HFF-Myc (cell line): ENCODE measurements at regions not wholly inside any gene's neighbourhood (a gene's known extent, or its start where the extent isn't known, plus 50 kb on each side); places are given as distances from the start of the nearest gene placed in this dataset.
A peak's percentile ranks its signal among the peaks of the same experiment; 100 is the strongest.
"Not testable (repeated sequence)": the region's sequence is repeated elsewhere in the genome, so short reads cannot be mapped to it uniquely, and the experiment has no call there.

Experiments used
- DNase-seq: peaks from one replicate; pipeline ENCODE4 v3.0.0-alpha.2; 2011; ENCODE audit warnings: low read depth; ENCODE audit errors: extremely low read depth
- H3K4me3 ChIP-seq: replicated peaks from 2 replicates; pipeline ENCODE4 v1.5.1; 2011; ENCODE audit warnings: low read depth, mild to moderate bottlenecking, control low read depth, low read length
- TF ChIP-seq, protein P1 (sequence below): IDR thresholded peaks from 2 replicates; pipeline ENCODE4 v1.5.1; 2012; ENCODE audit warnings: mild to moderate bottlenecking, low read depth, low read length, control low read depth; ENCODE audit errors: missing control alignments

DNA sequence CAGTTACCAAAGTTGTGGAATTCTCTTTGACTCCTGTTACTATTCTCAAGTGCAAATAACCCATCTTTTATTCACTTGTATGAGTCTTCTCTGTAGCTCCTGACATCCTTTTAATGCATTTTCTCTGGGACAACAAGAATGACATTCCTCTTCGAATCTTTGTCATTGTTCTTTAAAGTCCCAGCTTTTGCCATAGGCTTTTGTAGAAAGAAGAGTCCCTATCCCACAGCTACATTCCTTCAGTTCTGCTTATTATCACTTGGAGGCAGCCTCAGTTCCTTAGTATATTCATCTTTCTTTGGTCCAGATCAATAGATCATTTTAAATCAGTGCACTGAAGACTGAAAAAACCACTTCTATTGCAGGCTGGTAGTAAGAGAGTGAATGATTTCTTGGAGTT, 560.2 kb downstream of the DACH1 start:
- H3K4me3 ChIP-seq = no peak overlapping the region
- no peak for DNase-seq
- TF ChIP-seq, protein P1, sequence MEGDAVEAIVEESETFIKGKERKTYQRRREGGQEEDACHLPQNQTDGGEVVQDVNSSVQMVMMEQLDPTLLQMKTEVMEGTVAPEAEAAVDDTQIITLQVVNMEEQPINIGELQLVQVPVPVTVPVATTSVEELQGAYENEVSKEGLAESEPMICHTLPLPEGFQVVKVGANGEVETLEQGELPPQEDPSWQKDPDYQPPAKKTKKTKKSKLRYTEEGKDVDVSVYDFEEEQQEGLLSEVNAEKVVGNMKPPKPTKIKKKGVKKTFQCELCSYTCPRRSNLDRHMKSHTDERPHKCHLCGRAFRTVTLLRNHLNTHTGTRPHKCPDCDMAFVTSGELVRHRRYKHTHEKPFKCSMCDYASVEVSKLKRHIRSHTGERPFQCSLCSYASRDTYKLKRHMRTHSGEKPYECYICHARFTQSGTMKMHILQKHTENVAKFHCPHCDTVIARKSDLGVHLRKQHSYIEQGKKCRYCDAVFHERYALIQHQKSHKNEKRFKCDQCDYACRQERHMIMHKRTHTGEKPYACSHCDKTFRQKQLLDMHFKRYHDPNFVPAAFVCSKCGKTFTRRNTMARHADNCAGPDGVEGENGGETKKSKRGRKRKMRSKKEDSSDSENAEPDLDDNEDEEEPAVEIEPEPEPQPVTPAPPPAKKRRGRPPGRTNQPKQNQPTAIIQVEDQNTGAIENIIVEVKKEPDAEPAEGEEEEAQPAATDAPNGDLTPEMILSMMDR = no peak

DNA sequence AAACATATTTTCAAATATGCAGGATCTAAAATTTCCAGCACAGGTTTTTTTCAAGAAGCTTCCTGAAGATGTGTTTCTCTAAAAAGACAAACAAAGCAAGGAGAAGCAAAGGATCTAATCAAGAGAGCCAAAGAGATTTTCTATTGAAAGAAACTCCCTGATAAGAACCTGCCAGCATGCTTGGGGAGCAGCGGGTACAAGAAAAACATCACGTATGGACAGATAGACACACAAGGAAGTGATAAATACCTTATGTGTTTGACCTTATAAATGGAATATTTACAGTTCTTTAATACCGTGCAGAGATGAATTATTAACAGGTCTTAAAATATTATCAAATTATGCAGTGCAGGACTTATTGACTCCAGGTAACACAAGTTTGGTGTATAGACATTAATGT, 562.1 kb downstream of the DACH1 start:
- TF ChIP-seq, protein P1 = no peak
- no peak for DNase-seq
- H3K4me3 ChIP-seq = no peak overlapping the region

GRCh38 chr13:71303144-71303543, 563.9 kb downstream of the DACH1 start:
- no peak for DNase-seq
- TF ChIP-seq, protein P1 = peak; percentile 8

GRCh38 chr13:71300602-71301001, 566.4 kb downstream of the DACH1 start:
- TF ChIP-seq, protein P1 = no peak
- no peak for DNase-seq
- H3K4me3 ChIP-seq = no peak overlapping the region

More at GRCh38 chr13:71303144-71303543, 563.9 kb downstream of the DACH1 start:
- no peak overlapping the region for H3K4me3 ChIP-seq

- TF ChIP-seq, protein P1 = no peak
- DNase-seq = no peak
- no peak overlapping the region for H3K4me3 ChIP-seq
These were observed 575.2 kb downstream of the DACH1 start for GRCh38 chr13:71291842-71292146.

DNA sequence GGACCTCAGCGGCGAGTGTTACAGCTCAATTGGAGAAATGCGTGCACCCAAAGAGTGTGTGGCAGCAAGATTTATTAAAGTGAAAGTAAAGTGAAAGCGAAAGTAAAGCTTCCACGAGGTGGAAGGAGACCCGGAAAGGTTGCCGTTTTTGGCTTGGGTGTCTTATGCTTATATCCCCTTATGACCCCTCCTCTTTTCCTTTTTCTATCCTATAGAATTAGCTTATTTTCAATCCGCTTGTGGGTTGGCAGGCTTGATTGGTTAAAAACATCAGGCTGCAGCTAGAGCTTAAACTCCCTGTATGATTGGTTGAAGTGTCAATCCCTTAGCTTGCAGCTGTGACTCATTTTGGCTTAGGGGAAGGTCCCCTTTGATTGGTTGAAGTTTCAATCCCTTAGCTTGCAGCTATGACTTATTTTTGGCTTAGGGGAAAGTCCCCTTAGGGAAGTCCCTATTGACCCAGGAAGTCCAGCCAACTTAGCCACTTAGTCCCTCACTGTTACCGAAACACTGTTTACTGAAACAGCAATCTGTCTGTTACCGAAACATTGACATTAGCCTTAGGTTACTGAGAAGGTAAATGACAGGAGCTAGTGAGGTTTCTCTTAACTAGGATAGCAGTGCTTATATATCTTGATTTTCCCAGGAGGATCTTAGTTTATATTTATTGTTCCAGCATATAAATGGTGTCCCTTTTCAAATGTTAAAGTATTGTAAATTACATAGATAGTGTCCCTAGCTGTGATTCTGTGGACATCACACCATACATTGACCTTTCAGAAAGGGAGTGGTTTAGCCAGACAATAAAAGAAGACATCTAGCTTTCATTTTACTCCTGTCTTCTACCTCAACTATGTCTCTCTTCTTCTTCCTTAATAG, 575.8 kb downstream of the DACH1 start:
- TF ChIP-seq, protein P1 = no peak
- H3K4me3 ChIP-seq = 0 out of 2 replicates have a peak overlapping the region, but pooled peaks have one; percentile 0
- DNase-seq = no peak

DNA sequence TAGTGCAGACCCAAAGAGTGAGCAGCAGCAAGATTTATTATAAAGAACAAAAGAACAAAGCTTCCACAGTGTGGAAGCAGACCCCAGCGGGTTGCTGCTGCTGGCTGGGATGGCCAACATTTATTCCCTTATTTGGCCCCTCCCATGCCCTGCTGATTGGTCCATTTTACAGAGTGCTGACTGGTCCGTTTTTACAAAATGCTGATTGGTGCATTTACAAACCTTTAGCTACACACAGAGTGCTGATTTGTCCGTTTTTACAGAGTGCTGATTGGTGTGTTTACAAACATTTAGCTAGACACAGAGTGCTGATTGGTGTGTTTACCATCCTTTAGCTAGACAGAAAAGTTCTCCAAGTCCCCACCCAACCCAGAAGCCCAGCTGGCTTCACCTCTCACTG, 577.0 kb downstream of the DACH1 start:
- DNase-seq = not testable (repeated sequence)

More for the DNA sequence above, 577.0 kb downstream of the DACH1 start:
- not testable (repeated sequence) for H3K4me3 ChIP-seq
